Activated effector memory CD4-positive, alpha-beta T cell treated with anti-CD3 and anti-CD28 coated beads, Interleukin-2, amount 50 U/mL, for 16 hours (primary cell): ENCODE measurements at regions not wholly inside any gene's neighbourhood (a gene's known extent, or its start where the extent isn't known, plus 50 kb on each side); places are given as distances from the start of the nearest gene placed in this dataset.
"Not testable (repeated sequence)": the region's sequence is repeated elsewhere in the genome, so short reads cannot be mapped to it uniquely, and the experiment has no call there.

Experiments
- DNase-seq: peaks from one replicate; pipeline ENCODE4 v3.0.0-alpha.2; 2020

DNA sequence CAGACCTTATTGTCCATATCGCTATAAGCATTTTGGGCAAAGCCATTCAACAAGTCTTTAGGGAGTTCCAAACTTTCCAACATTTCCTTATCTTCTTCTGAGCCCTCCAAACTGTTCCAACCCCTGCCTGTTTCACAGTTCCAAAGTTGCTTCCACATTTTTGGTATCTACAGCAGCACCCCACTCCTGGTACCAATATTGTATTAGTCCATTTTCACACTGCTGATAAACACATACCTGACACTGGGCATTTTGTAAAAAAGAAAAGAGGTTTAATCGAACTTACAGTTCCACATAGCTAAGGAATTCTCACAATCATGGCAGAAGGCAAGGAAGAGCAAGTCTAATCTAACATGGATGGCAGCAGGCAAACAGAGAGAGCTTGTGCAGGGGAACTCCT, 834.1 kb upstream of the GBE1 start:
- DNase-seq = no peak

DNA sequence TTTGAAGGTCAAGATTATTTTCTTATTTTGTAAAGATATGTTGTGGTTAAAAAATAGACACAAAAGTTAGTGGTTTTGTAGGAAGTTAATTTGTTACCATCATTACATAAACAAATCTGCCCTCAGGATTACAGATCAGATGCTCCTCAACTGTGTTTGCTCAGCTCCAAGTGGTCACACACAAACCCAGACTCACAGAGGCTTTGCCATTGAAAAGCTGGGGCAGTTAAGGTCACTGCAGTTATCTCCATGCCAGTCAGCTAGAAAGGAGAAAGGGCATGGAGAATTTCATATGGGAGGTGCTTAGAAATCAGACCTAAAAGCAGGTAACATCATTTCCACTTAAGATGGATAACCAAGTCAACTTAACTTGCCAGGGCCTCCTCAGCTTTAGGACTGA, 825.7 kb upstream of the GBE1 start:
- no peak for DNase-seq

DNA sequence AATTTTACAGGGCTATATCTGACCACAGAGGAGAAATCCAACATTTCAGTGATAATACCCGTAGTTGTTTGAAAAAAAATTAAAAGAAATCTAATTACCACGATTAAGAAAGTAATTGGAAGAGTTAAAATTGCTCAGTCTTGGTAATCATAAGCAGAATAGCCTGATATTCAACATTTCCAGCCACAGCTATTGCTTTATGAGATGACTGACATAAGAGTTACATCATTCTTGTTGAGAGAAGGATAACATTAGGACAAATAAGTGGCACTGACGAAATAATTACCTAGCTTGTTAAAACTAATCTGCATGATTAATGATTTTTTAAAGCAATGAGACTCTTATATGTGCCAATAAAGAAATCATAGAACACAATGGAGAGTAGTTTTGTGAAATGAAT, 825.0 kb upstream of the GBE1 start:
- DNase-seq = no peak

DNA sequence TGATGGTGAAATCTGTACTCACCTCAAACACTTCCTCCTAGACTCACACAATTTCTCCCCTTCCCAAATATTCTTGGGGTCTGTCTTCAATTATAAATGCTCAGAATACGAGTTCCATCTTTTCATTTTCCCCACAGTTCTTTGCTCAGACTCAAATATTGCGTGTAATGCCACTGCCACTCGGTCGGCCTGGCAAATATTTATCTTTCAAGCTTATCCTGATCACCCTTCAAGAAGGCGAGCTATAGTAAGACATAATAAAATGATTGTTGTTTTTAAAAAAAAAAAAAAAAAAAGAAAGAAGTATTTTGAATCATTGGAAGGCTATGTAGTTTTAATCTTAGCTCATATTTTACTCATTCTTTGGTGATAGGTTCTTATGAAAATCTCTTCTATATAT, 824.6 kb upstream of the GBE1 start:
- DNase-seq = not testable (repeated sequence)

DNA sequence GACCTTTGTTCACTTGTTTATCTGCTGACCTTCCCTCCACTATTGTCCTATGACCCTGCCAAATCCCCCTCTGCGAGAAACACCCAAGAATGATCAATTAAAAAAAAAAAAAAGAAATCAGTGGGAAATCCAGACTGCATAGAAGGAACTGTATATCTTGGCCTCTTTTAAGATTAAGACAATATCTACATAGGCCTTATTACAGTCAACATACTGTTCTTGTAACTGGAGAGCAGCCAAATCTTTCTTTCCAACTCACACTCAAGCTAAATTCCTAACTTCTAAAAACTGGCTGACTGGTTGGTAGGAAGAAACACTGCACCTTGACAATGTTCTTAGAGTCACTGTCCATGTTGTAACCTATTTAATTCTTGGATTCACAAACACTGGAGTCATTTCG, 824.1 kb upstream of the GBE1 start:
- not testable (repeated sequence) for DNase-seq

DNA sequence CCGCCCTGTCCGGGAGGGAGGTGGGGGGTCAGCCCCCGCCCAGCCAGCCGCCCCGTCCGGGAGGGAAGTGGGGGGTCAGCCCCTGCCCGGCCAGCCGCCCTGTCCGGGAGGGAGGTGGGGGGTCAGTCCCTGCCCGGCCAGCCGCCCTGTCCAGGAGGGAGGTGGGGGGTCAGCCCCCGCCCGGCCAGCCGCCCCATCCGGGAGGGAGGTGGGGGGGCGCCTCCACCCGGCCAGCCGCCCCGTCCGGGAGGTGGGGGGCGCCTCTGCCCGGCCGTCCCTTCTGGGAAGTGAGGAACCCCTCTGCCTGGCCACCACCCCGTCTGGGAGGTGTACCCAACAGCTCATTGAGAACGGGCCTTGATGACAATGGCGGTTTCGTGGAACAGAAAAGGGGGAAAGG, 823.4 kb upstream of the GBE1 start:
- not testable (repeated sequence) for DNase-seq

DNA sequence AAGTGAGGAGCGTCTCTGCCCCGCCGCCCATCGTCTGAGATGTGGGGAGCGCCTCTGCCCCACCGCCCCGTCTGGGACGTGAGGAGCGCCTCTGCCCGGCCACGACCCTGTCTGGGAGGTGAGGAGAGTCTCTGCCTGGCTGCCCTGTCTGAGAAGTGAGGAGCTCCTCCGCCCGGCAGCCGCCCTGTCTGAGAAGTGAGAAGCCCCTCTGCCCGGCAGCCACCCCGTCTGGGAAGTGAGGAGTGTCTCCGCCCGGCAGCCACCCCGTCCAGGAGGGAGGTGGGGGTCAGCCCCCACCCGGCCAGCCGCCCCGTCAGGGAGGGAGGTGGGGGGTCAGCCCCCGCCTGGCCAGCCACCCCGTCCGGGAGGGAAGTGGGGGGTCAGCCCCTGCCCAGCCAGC, 823.0 kb upstream of the GBE1 start:
- DNase-seq = not testable (repeated sequence)

DNA sequence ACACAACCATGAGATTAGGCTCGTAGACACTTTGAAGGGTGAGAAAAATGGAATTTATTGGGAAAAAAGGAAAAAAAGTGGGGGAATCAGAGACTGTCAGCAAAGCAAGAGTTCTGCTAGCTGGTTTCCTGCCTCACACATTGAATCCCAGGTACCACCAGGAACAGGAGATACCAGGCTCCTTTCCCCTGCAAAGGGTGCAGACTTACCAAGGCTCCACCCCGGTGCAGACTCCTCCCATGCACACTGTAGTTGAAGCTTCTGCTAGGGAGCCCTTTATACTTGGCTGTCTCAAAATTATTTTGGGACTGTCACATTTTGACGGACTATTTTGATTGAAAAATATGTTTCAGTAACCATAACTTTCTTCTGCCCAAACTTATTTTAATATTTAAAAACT, 819.9 kb upstream of the GBE1 start:
- DNase-seq = no peak

DNA sequence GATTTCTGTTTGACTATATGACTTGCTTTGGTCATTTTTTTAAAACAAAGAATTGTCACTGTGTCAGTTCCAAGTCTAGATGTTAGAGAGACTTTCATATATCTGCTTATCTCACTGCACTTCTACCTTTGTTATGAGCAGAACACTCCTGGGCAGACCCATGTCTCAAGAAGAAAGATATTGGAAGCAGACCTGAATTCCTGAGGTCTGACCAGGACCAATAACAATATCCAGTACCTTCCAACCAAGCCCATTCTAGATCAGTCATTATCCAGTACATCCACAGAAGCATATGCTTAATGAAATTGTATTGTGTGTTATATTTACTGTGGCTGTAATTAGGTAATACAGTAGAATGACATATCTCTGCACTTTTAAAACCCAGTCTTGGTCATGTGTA, 811.3 kb upstream of the GBE1 start:
- DNase-seq = no peak

DNA sequence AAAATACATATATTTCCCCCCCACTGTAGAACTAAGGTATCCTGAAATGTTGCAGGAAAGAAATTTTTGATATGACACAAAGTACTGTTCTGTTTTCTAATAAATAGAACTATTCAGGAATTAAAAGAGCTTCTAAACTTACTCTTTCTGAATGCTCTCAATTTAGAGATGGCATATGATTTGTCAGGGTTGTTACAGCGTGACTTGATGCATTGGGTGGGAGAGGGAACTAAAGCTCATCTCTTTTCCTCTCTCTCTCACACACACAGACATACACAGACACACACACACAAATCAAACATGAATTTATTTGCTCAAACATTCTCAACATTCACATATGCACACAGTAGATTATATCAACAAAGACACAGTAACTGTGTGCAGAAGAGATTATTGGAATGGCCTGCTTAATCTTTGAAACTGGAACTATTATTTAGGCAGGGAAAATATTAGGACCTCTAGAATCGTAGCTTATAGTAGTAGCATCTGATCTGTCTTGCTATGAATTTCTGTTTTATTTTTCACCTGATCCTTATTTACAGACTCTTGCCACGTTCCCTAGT, 807.4 kb upstream of the GBE1 start:
- no peak for DNase-seq

DNA sequence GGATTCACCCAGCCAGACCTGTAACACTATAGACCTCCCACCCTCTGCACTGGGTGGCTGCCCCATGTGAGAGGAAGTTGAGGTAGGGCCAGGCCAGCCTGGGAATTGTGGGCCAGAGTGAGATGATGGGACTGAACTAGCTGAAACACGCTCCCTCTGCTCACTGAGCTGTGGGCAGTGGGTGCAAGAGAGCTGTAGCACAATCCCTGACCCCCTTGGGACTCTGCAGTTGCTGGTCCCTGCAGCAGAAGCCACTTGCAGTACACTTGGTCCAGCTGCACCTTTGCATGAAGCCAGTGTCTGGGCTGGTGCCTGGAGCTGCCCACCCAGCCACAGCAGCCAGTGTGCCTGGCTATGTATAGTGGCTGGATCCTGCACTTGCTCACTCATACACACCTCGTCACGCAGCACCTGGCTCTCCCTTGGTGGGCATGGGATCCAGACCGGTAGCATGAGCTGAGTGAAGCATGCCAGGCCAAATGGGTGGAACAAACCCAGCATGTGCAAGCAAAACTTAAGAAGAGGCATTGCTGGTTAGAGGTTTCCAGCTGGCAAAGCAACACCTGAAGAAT, 805.7 kb upstream of the GBE1 start:
- no peak for DNase-seq

DNA sequence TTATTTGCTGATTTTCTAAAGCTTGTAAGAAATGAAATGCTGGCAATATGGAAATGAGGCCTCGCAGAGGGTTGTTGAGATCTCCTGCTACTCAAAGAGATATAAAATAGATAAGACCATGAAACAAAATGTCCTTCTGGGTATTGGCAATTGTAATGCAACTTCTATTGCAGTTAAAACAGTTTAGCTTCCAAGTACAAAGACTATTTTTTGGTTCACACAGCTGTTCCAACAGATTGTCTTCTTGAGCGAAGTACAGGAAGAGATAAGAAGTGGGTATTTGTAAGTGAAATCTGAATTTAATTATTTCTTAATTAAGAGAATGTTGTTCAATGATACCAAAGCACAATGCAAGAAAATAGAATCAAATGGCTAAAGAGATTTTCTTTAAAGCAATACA, 801.5 kb upstream of the GBE1 start:
- no peak for DNase-seq

DNA sequence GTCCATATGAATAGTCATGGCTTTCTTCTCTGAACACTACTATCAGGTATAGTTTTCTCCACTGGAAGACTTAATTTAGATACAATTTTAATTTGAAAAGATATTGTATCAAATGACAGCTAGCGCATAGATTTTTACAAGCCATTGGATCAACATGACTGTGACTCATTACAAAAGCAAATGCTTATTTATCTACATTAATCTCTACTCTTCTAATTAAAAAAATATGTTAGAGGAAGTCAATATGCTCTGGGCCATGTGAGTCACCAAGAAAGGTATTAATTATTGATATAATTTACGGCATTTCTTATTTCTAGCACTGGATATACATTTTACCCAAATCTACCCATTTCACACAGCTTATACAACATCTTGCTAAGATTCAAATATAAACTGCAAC, 800.3 kb upstream of the GBE1 start:
- DNase-seq = no peak

DNA sequence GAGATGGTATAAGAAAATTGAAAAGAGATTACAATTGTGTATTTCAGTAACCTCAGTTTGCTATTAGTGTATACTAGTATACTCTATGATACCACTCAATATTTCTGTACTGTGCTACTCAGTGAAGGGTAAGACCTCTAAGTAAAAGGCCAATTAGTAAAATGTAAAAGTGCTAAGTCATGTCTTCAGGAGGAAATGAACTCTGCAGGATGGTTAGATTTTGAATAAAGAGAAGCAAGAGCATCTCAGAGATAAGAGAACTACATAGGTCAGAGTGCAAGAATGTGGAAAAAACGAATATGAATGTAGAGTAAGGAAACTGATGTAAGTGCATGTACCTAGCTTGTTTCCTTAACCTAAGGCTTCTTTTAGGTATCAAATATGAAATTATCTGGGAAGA, 796.6 kb upstream of the GBE1 start:
- no peak for DNase-seq

DNA sequence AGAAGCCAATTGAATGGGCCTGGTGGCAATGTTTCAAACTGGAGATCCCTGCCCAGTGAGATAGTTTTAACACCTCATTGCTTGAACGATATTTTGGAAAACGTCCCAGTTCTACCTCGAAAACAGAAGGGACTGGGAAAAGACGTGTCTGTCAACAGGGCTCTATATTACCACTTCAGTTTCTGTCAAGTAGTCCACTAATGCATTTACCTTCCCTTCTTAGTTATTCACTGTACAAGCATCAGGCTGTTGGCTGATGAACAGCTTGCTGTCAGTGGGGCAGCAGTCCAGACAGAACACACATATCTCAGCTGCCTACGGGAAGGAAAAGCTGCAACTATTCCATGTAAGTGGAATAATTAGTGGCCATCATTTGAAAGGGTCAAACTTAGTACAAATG, 794.7 kb upstream of the GBE1 start:
- DNase-seq = no peak

DNA sequence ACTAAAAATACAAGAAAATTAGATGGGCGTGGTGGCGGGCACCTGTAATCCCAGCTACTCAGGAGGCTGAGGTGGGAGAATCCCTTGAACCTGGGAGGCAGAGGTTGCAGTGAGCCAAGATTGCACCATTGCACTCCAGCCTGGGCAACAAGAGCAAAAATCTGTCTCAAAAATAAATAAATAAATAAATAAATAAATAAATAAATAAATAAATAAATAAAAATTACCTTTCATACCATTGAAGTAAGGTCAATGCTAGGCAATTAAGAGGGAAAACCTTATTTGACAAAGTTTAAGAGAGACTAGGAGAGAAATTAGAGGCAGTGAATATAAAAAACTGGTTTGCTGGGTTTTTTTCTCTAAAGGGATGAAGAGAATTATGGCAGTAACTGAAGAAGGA, 781.1 kb upstream of the GBE1 start:
- DNase-seq = not testable (repeated sequence)

DNA sequence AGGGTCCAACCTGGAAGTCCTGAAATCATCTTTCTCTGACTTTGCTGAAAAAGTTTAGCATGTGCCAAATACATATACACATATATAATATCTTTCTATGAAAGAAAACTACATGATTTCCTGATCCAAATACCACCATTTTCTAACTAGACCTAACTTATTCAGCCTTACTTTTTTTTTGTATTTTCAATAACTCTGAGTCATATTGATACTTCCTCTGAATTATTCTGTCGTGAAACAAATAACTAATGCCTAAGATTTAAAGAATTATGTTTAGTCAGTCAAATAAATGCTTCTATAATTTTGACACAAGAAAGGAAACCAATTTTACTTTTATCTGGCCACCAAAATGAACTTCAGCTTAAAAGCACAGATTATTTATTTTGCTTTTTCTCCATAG, 760.2 kb upstream of the GBE1 start:
- DNase-seq = no peak

DNA sequence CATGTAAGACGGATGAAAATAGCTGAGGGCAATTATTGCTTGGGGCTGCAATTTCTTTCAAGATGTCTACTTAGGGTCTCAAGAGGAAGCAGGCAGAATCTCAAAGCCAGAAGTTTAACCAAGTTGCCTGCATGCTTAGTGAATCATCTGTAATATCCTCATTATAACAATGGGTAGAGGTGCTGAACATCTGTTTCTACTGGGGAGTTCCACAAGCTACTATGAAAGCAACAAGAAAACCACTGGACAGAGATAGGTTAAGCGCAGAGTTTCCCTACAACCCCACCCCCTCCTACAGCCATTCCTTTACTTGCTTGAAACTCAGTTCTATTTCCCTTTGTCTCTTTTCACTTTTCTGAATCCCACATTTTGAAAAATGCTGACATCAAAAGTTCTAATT, 759.4 kb upstream of the GBE1 start:
- DNase-seq = no peak

DNA sequence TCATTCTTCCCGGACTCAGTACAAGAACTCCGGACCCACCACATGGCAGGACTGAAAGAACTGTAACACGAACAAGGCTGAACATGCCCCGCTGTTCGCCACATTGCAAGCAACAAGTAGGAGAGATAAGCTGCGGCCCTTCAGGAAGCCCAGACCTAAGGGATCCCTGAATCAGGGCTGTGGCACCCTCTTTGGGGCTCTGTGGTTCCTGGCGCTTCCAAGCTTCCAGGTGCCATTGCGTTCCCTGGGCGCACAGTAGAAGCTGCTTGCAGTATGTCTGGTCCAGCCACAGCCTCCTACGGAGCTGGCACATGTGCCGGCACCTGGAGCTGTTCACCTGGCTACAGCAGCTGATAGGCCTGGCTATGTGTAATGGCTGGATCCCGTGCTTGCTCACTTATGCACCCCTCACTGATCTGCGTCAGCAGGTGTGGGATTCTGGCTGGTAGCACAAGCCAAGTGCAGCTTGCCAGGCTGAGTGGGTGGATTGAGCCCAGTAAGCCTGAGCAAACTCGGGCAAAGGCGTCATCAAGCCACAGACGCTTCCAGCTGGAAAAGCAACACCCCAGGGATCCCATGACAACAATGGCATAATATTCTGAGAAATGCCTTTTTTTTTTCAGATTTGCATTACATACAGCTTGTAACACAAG, 748.6 kb upstream of the GBE1 start:
- DNase-seq = no peak

DNA sequence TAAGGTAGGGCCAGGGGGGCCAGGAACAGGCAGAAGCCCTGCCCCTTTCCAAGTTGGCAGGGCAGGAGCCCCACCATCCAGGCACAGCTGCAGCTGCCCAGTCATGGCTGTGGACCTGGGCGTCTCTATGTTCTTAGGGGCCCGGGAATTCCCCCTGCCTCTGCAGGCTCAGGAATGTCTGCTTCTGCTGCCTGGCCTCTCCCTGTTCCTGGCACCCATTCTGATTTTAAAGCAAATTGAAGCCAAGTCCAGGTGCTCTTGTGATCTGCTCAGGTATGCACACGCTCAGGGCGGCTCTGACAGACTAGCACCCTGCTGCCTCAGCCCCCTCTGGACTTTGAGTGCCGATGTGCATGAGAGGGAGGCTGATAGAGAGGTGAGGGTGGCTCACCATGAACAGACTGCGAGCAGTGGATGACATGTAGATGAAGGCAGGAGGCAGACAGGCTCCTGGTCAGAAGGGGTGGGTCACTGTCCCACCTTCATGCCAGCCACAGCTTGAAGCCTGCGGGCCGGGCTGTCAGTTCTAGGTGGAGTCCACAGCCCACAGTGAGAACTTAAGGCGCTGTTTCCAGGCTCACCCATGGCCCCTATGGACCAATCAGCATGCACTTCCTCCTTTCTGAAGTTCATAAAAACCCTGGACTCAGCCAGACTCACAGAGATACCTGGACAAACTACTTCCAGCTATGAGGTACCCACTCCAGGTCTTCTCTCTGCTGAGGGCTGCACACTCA, 747.8 kb upstream of the GBE1 start:
- no peak for DNase-seq

DNA sequence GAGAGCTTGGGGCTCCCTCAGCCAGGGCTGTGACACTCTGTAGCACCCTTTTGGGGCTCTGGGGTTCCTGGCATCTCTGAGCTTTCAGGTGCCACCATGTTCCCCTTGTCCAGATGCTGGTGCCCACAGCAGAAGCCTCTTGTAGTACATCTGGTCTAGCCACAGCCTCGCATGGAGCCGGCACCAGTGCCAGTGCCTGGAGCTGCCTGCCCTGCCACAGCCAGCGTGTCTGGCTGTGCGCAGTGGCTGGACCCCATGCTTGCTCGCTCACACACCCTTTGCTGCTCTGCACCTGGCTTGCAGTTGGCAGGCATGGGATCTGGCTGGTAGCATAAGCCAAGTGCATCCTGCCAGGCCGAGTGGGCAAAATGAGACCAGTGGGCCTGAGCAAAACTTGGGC, 744.8 kb upstream of the GBE1 start:
- DNase-seq = no peak

DNA sequence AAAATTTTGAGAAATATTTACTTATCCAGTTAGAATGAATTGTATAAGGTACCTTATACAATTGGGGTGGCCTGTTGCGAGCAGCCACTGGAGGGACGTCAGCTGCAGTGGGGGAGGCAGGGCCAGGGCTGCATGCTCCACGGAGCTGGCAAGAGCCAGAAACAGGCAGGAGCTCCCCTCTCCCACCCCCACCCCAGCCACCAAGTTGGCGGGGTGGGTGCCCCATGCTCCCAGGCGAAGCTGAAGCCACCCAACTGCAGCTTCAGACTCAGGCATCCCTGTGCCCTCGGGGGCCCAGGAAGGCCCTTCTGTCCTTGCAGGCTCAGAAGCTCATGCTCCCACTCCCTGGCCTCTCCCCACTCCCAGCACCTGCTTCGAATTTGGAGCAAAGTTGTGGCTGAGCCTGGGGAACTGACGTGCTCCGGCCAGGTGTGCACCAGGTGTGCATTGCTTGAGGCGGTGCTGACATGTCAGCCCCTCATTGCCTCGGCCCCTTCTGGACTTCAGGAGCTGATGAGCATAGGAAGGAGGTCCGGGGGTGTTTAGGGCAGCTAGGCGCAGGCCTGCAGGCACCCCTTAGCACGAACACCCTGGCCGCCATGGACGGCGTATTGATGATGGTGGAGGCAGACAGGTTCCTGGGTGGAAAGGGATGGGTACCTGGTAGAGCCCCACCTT, 743.8 kb upstream of the GBE1 start:
- no peak for DNase-seq

DNA sequence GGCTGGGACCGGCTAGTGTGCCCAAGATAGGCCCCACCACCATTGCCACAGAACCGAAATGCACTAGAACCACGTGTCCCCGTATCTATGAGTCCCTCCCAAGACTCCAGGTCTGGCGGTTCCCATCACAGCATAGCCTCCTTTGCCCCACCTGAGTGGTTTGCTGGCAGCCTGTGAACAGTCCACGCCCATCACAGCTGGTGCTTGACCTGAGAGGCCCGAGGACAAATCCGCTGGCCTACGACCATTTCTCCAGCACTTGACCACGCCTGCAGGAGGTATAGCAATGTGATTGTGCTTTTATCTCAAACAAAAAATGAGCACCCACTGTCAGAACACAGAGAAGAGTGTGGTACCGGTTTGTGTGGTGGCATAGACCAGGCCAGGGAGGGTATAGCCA, 736.7 kb upstream of the GBE1 start:
- DNase-seq = no peak
